PC-9 (cell line): ENCODE measurements at regions not wholly inside any gene's neighbourhood (a gene's known extent, or its start where the extent isn't known, plus 50 kb on each side); places are given as distances from the start of the nearest gene placed in this dataset.

Experiments used
- CTCF ChIP-seq: fragments of 200-600 bp; sonication (generic); conservative IDR thresholded peaks from 2 replicates; pipeline ENCODE4 v1.6.1; 2017; ENCODE audit warnings: mixed run types, antibody characterized with exemption, mild to moderate bottlenecking, moderate library complexity
- EZH2 ChIP-seq: fragments of 200-600 bp; sonication (generic); IDR thresholded peaks from 2 replicates; pipeline ENCODE4 v1.8.0; 2017; ENCODE audit warnings: antibody characterized with exemption, low read depth

GRCh38 chr4:31078661-31079060, 358.5 kb downstream of the PCDH7 start:
- TF ChIP-seq CTCF (no peak), EZH2 (no peak)
